Inflammatory macrophage treated with lipopolysaccharide for 4 hours (primary cell): ENCODE measurements at regions not wholly inside any gene's neighbourhood (a gene's known extent, or its start where the extent isn't known, plus 50 kb on each side); places are given as distances from the start of the nearest gene placed in this dataset.
"Not testable (repeated sequence)": the region's sequence is repeated elsewhere in the genome, so short reads cannot be mapped to it uniquely, and the experiment has no call there.

ENCODE experiments used
- DNase-seq: peaks from one replicate; pipeline ENCODE4 v3.0.0-alpha.2; 2020

DNA sequence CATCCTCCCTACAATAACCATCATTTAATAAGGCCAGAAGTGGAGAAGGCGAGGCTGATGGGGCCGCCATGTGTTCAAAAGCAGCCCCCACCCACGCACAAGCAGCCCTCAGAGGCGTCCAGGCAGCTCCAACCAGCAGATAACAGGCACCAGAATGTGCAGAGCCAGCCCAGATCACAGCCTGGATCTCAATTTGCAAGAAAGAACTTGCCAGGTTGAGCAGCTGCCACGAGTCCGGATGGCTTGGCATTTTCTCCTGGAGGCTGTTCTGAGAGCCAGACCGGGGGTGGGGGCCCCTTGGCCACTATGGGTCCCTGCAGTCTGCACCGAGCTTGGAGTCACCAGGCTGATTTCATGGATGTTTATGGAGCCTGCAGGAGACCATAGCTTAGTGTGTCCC lies 338.1 kb downstream of the PREX1 start:
- no peak for DNase-seq

DNA sequence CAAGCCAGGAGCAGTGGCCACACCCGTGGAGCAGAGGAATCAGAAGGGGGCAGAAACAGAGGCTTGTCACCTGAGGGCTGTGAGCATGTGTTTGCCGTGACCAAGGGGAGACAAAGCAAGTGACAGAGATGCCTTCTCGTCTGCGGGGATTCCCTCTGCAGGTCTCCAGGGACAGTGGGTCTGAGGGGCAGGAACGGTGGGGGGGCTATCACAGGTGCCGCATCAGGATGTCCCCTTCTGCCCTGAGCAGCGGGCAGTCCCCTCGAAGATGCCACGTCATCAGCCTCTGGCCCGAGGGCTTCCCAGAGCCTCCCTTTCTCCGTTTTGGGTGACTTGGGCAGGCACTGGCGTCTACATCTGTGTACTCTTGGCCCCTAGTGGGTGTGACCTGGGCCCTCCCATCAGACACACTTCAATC lies 338.7 kb downstream of the PREX1 start:
- DNase-seq: no peak

- DNase-seq: not testable (repeated sequence)
These were observed 339.3 kb downstream of the PREX1 start for GRCh38 chr20:48488334-48489034.

- DNase-seq: no peak
These were observed 341.7 kb downstream of the PREX1 start for GRCh38 chr20:48486065-48486464.

- not testable (repeated sequence) for DNase-seq
These were observed 342.6 kb downstream of the PREX1 start for GRCh38 chr20:48485153-48485552.

DNA sequence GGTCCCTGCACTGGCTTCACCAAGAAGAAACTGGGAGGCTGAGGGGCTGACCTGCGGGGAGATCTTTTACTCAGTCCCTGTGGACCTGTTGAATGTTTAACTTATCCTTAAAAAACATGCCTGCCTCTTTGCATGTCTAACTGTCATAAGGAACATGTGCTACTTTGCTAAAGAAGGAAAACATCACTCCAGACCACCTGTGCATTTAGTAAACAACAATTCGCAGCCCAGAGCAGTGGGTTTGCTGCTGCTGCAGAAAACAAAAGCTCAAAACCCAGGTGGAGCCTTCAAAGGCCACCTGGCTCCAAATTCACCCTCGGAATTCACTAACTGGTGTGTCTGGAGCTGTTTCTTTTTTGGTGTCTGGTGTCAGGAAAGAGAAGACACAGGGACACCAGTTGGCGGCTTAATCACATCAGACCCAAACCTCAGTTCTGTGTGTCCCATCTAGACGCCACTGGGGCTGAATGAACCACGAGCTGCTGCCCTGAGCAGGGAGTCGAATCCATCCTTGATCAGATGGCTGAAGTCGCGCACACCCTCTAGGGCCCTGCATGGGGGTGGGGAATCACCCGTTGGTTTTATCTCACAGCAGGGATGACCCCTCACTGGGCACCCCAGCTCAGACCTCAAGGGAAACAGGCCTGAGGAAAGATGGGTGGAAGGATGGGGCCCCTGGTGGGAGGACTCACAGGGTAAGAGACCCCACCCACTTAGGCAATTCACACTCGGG lies 344.3 kb downstream of the PREX1 start:
- no peak for DNase-seq

DNA sequence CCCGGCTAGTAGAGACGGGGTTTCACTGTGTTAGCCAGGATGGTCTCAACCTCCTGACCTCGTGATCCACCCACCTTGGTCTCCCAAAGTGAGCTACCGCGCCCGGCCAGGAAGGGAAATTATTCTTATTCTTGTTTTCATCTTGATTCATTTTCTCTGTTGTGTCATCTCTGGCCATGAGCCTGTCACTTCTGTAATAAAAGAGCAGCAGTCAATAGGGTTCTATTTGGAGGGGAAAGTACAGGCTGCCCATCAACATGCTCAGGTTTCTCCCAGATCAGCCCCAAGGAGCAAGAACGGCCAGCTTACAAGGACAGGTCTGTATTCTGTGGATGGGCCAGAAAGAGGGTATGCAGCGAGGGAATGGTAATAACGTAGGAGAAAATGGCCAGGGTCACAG lies 345.0 kb downstream of the PREX1 start:
- no peak for DNase-seq

DNA sequence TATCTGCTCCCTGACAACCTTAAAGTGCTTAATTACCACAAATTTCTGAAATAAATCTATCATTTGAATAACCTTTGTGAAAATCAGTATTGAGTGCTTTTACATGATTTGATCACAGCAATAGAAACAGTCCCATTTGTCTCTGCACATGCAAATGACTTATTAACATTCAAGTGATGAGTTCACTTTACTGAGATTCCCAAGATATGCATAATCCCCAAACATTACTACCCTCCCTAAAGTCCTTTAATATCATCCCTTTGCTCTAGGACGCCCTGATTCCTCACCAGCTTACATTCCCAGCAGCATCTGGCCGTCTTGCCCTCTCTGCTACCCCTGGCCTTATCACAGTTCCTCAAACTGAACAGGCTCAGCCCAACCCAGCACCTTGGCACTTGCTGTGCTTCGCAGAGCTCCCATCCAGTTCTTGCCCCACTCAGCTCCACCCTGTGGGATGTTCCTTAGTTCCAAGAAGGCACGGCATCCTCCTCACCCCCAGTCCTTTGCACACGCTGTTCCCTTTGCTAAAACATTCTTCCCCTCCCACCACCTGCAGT lies 347.5 kb downstream of the PREX1 start:
- no peak for DNase-seq

DNA sequence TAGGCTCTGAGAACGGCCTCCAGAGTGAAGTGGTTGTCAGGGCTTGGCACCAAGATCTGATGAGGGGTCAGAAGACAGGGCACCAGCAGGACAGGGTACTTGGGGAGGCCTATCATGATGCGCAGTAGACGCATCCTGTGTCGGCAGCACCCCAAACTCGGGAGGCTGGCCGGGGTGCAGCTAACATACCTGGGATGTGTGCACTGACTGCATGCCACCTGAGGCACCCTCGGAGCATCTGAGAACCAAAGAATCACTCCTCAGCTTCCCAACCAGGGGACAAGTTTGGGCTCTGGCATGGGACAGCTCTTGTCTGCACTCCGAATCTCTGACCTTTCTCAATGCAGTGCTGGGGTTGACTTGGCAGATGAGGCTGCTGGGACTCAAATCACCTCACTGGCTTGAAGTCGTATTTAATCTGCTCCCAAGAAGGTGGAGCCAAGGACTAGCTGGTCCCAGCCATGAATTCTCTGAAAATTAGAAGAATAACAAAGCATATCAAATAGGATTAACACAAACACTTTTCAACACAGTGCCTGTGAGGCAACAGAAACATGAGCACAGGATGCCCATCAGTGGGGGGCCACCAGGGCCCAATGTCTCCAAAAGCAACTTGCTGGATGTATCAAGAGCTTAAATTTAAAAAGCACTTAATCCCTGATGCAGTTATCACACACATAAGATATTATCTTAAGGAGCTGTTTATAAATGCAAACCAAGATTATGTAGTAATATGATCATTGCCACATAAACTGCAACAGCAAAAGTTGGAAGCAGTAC lies 348.8 kb downstream of the PREX1 start:
- DNase-seq: no peak

- no peak for DNase-seq
These were observed 349.4 kb downstream of the PREX1 start for GRCh38 chr20:48478370-48478769.

DNA sequence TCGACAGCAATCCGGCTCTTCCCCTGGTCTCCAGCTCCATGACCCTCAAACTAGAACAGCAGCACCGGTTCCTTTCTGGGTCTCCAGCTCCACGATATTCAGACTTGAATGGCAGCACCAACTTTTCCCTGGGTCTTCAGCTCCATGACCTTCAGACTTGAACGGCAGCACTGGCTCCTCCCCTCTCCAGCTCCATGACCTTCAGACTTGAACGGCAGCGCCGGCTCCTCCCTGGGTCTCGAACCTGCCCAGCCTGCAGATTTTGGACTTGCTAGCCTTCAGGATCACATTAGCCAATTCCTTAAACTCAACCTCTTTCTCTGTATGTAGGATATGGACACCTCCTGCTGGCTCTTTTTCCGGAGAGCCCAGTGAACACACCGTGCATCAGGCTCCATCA lies 350.9 kb downstream of the PREX1 start:
- no peak for DNase-seq

DNA sequence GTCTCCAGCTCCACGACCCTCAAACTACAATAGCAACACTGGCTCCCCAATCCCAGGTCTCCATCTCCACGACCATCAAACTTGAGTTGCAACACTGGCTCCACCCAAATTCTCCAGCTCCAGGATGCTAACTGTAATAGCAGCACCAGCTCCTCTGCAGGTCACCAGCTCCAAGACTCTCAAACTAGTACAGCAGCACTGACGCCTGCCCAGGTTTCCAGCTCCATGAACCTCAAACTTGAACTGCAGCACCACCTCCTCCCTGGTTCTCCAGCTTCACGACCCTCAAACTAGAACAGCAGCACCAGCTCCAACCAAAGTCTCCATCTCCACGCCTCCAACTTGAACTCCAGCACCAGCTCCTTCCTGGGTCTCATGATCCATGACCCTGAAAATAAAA lies 353.8 kb downstream of the PREX1 start:
- DNase-seq: no peak

GRCh38 chr20:48471759-48472408 lies 355.9 kb downstream of the PREX1 start:
- DNase-seq: no peak

- no peak for DNase-seq
These were observed 356.6 kb downstream of the PREX1 start for GRCh38 chr20:48471176-48471575.

GRCh38 chr20:48470141-48470540 lies 357.7 kb downstream of the PREX1 start:
- DNase-seq: no peak

GRCh38 chr20:48469026-48469425 lies 358.8 kb downstream of the PREX1 start:
- DNase-seq: no peak

- DNase-seq: no peak
These were observed 359.2 kb downstream of the PREX1 start for GRCh38 chr20:48468571-48468970.

- peak; percentile 50 for DNase-seq
These were observed 360.2 kb downstream of the PREX1 start for GRCh38 chr20:48467622-48468021.

DNA sequence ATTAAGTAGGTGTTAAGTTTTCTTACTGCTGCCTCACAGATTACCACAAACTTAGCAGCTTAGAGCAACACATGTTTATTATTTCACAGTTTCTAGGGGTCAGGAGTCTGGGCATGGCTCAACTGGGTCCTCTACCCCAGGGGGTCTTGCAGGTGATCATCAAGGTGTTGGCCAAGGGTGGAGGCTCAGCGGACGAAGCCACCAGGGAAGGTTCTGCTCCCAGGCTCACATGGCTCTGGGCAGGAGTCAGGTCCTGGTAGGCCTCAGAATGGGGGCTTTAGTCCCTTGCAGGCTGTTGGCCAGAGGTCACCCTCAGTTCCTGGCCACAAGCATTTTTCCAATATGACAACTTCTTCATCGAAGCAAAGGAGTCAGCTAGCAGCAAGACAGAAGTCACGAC lies 362.5 kb downstream of the PREX1 start:
- no peak for DNase-seq

DNA sequence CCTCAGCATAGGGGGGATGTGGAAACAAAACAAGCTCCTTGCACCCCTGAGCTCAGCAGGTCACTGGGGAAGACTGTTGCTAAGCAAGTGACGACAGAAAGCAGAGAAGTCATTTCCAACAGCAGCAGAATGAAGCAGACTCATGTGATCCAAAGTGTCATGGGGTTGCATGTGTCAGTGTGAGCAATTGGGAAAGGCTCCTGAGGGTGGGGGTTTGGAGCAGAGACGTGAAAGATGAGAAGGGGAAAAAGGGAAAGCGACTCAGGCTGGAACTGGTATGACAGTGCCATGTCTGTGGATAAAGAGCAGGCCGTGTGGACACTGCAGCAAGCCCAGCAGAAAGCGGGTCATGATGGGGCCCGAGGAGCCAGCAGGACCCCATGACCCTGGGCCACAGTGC lies 363.9 kb downstream of the PREX1 start:
- peak; percentile 80 for DNase-seq

- DNase-seq: no peak
These were observed 364.6 kb downstream of the PREX1 start for GRCh38 chr20:48463096-48463720.

DNA sequence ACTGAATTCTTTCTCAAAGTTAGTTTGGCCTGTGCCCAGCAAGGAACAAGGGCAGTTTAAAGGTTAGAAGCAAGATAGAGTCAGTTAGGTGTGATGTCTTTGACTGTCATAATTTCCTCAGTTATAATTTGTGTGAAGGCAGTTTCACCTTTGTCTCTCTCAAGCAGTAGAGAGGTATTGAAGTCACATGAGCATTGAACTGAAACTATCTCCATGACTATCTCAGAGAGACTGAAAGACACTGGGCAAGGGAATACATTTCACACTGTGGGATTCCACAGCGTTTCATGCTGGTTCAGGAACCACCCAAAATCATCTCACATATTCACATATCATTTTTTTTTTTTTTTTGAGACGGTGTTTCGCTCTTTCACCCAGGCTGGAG lies 366.1 kb downstream of the PREX1 start:
- DNase-seq: no peak
